Activated CD4-positive, alpha-beta T cell treated with anti-CD3 and anti-CD28 coated beads, Interleukin-2, amount 10 ng/mL, durations not matched to agents 7 days and 5 days (primary cell): ENCODE measurements at regions not wholly inside any gene's neighbourhood (a gene's known extent, or its start where the extent isn't known, plus 50 kb on each side); places are given as distances from the start of the nearest gene placed in this dataset.
"Not testable (repeated sequence)": the region's sequence is repeated elsewhere in the genome, so short reads cannot be mapped to it uniquely, and the experiment has no call there.

Experiments used
- CTCF ChIA-PET: fragments of 350-600 bp; sonication (Branson Sonifier 250); formaldehyde crosslinking; loops from one replicate; lab custom pipeline; 2021; ENCODE audit warnings: antibody characterized with exemption; lab: Charles Lee
- POLR2A ChIA-PET: fragments of 350-600 bp; sonication (Branson Sonifier 250); formaldehyde crosslinking; loops from one replicate; lab custom pipeline; 2021; ENCODE audit warnings: antibody characterized with exemption; lab: Charles Lee
- DNase-seq: peaks from one replicate; pipeline ENCODE4 v3.0.0-alpha.2; 2020
- H3K27ac Mint-ChIP-seq: one replicate; pipeline ENCODE4 v1.8.0; 2021; ENCODE audit warnings: mild to moderate bottlenecking, moderate library complexity, mixed read lengths
- H3K27me3 Mint-ChIP-seq: one replicate; pipeline ENCODE4 v1.8.0; 2021; ENCODE audit warnings: mixed read lengths
- H3K36me3 Mint-ChIP-seq: one replicate; pipeline ENCODE4 v1.8.0; 2021; ENCODE audit warnings: low read depth, mixed read lengths
- H3K4me1 Mint-ChIP-seq: one replicate; pipeline ENCODE4 v1.8.0; 2021; ENCODE audit warnings: mixed read lengths
- H3K4me3 Mint-ChIP-seq: one replicate; pipeline ENCODE4 v1.8.0; 2021; ENCODE audit warnings: mild to moderate bottlenecking, moderate library complexity, mixed read lengths
- H3K9me3 Mint-ChIP-seq: one replicate; pipeline ENCODE4 v1.8.0; 2021; ENCODE audit warnings: mixed read lengths

DNA sequence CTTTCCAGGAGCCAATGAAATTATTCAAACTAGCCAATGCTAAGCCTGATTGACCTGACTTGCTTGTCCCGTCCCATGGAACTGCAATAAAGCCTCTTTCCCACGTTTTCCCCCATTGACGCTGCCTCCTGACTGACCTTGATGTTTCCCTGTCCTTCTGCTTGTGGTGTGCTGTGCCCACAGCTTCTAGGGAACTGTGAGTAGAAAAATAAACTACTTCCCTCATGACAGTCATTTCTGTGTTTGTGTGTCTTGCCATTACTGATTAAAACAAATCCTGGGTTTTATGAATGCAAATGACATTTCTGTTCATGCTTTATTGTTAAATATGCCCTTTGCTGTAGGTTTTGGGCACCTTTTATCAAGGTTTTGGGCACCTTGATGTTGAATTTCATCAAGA lies 91.3 kb upstream of the ABI1 start:
- Mint-ChIP-seq H3K4me1 (no peaks in the 10 kb centered on the region), H3K9me3 (peaks cover 15% of the 10 kb centered on the region), H3K27me3 (peaks cover 17% of the 10 kb centered on the region), H3K36me3 (no peaks in the 10 kb centered on the region), H3K4me3 (no peak overlapping the region), H3K27ac (no peak overlapping the region)
- CTCF ChIA-PET: no interaction called here
- no peak for DNase-seq
- POLR2A ChIA-PET: no interaction called here

DNA sequence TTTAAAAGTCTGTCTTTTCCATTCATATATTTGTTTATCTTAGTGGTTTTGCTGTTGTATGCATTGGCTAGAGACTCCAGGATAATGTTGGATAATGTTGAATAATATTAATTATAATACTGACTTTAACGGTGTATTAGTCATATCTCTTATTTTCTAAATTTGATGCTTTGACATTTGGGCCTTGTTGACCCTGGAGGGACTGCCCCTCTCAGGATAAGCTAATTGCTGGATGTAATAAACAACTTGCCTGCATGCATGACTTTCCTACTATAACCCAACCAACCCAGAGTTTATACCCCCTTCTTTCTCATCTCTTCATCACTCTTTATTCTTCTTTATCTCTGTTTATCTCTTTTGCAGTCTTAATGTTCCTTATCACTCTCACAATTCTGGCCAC lies 90.9 kb upstream of the ABI1 start:
- no peaks in the 10 kb centered on the region for H3K4me1 Mint-ChIP-seq
- peaks cover 15% of the 10 kb centered on the region for H3K9me3 Mint-ChIP-seq
- H3K27me3 Mint-ChIP-seq: peaks cover 19% of the 10 kb centered on the region
- POLR2A ChIA-PET: no interaction called here
- no peaks in the 10 kb centered on the region for H3K36me3 Mint-ChIP-seq
- H3K4me3 Mint-ChIP-seq: no peak overlapping the region
- no peak for DNase-seq
- no peak overlapping the region for H3K27ac Mint-ChIP-seq
- CTCF ChIA-PET: no interaction called here

DNA sequence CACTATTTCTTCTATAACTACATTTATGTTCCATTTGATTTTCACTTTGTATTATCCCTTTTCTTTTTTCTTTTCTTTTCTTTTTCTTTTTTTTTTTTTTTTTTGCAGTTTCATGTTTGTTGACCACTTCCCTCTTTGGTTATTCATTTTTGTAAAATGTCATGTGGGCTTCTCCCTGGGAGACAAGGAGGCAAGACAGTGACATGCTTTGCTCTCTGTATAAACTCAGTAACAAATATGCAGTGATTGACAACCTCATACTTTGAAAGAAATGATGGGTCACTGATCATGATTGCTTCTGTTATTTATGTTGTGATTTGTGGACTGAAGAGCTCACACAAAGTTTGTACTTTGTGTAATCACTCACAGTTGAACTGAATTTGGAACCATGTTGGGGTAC lies 90.2 kb upstream of the ABI1 start:
- H3K4me1 Mint-ChIP-seq: no peaks in the 10 kb centered on the region
- H3K4me3 Mint-ChIP-seq: no peak overlapping the region
- no peaks in the 10 kb centered on the region for H3K36me3 Mint-ChIP-seq
- H3K9me3 Mint-ChIP-seq: peaks cover 15% of the 10 kb centered on the region
- no peak overlapping the region for H3K27ac Mint-ChIP-seq
- ChIA-PET POLR2A (no interaction called here), CTCF (no interaction called here)
- H3K27me3 Mint-ChIP-seq: peaks cover 19% of the 10 kb centered on the region
- no peak for DNase-seq

DNA sequence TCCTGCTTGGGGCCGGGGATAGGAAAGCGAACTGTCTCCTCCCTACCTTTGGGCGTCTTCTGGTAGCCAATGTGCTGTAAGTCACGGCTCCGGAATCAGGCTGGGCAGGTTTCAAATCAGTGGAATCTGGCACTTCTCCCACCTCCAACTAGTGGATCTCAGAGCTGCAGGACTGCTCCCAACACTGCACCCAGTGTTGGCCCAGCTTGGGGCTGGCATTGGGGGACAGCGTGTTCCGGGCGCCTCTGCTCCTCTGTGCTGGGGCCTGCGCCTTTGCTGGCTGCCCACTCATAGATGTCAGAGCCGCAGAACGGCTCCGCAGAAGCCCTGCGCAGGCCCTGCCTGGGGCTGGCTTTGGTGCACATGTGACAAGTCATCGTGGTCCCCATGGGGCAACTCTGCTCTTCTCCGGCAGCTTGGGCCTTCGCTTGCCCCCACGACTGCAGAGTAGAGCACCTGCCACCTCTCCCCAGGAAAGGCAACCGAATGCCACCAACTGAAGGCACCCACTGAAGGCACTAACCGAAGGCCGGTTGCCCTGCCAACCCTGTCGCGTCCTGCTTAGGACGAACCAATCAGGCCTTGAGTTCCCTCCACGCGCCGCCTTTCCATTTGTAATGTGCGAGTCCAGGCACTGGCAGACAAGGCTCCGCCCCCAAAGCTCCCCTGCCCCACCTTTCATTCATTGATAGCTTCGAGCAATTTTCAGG lies 85.5 kb upstream of the ABI1 start:
- Mint-ChIP-seq H3K4me1 (peaks cover 10% of the 10 kb centered on the region), H3K27ac (no peak overlapping the region), H3K36me3 (no peaks in the 10 kb centered on the region), H3K4me3 (no peak overlapping the region), H3K9me3 (peaks cover 9% of the 10 kb centered on the region), H3K27me3 (peaks cover 16% of the 10 kb centered on the region)
- CTCF ChIA-PET: interaction anchor here (0.5 to 0.6 kb wide), 2 partner anchors 26 to 95 kb away, joined by 3 to 4 read pairs; no protein-coding TSS in a partner anchor
- POLR2A ChIA-PET: no interaction called here
- no peak for DNase-seq

DNA sequence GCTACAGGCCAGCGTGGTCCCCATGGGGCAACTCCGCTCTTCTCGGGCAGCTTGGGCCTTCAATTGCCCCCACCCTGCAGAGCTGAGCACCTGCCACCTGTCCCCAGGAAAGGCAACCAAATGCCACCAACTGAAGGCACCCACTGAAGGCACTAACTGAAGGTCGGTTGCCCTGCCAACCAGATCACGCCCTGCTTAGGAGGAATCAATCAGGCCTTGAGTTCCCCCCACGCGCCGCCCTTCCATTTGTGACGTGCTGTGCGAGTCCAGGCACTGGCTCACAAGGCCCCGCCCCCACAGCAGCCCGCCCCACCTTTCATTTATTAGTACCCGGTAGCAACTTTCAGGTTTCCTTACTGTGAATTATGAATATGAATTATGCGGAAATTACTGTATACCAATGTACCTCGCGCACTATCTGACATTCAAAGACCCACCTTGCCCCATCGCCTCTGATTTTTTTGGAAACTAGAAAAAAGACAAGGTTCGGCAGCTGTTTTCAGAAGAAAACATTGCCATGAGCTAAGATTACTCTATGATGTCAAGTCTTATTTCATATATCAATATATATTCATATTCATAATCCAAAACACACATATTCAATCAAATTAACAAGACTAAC lies 83.6 kb upstream of the ABI1 start:
- Mint-ChIP-seq H3K9me3 (no peaks in the 10 kb centered on the region), H3K4me1 (peaks cover 10% of the 10 kb centered on the region), H3K27me3 (peaks cover 10% of the 10 kb centered on the region), H3K36me3 (no peaks in the 10 kb centered on the region), H3K27ac (peak overlapping the region; percentile 33), H3K4me3 (no peak overlapping the region)
- ChIA-PET POLR2A (interaction anchor here (1.0 kb wide), 1 partner anchor 504 kb away, joined by 4 read pairs; no protein-coding TSS in a partner anchor), CTCF (no interaction called here)
- DNase-seq: no peak

DNA sequence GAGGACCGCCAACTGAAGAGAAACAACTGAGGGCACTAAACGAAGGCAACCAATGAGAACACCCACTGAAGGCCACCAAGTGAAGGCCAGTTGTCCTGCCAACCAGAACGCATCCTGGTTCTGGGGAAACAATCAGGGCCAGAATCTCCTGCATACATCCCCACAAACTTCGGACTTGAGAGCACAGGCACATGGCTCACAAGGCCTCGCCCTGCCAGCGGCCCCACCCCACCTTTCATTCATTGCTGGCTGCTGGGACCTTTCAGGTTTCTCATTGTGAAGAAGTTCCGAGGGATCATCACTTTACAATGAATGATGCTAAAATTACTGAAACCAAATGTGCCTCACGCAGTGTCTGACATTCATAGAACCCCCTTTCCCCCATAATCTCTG lies 79.2 kb upstream of the ABI1 start:
- no peak for DNase-seq
- Mint-ChIP-seq H3K4me3 (no peak overlapping the region), H3K27ac (no peak overlapping the region), H3K4me1 (peaks cover 10% of the 10 kb centered on the region), H3K27me3 (no peaks in the 10 kb centered on the region), H3K9me3 (no peaks in the 10 kb centered on the region), H3K36me3 (no peaks in the 10 kb centered on the region)
- POLR2A ChIA-PET: no interaction called here
- CTCF ChIA-PET: no interaction called here

DNA sequence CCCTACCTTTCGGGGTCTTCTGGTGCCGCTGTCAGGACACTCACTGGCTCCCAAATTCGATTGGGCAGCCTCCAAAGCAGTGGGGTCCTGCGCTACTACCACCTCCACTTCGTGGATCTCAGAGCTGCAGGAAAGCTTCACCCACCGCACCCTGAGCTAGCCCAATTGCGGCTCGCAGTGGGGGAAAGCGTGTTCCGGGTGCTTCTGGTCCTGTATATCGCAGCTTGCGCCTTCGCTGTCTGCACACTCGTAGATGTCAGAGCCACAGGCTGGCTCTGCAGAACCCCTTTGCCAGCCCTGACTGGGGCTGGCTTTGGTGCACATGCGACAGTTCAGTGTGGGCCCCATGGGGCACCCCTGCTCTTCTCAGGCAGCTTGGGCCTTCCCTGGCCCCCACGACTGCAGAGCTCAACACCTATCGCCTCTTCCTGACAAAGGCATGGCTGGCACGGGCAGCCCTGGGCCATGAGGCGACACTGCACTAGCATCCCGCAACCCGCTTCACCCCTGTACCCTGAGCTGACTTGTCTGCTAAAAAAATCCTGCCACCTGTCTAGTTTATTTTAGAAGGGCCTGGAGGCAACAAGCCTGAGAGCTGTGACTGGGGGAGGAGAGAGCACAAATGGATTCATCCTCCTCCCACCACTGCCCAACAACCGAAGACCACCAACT lies 78.7 kb upstream of the ABI1 start:
- Mint-ChIP-seq H3K9me3 (no peaks in the 10 kb centered on the region), H3K4me3 (no peak overlapping the region), H3K4me1 (peaks cover 9% of the 10 kb centered on the region), H3K27ac (no peak overlapping the region), H3K36me3 (no peaks in the 10 kb centered on the region), H3K27me3 (no peaks in the 10 kb centered on the region)
- no peak for DNase-seq
- POLR2A ChIA-PET: no interaction called here
- CTCF ChIA-PET: interaction anchor here (0.6 kb wide), 1 partner anchor 72 kb away, joined by 3 read pairs; no protein-coding TSS in a partner anchor

DNA sequence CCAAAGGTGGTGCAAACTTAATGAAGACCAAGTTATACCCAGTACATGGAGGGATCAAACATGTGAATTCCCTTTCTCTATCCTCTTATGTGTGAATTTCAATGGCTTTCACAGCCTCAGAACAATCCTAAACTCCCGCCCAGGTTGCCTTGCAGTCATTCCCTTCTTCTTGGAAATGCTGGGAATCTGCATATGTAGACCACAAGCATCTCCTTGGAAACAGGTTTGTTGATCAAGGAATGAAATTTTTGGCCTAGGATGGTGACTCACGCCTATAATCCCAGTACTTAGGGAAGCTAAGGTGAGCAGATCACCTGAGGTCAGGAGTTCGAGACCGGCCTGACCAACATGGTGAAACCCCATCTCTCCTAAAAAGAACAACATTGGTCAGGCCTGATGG lies 77.8 kb upstream of the ABI1 start:
- POLR2A ChIA-PET: no interaction called here

DNA sequence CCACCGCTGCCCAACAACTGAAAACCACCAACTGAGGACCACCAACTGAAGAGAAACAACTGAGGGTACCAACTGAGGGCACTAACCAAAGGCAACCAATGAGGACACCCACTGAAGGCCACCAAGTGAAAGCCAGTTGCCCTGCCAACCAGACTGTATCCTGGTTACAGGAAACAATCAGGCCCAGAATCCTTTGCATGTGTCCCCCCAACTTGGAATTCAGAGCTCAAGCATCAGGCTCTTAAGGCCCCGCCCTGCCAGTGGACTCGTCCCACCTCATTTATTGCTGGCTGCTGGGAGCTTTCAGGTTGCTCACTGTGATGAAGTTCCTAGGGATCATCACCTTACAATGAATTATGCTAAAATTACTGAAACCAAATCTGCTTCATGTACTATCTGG lies 76.6 kb upstream of the ABI1 start:
- no peak overlapping the region for H3K4me3 Mint-ChIP-seq
- H3K36me3 Mint-ChIP-seq: no peaks in the 10 kb centered on the region
- H3K27ac Mint-ChIP-seq: no peak overlapping the region
- peaks cover 8% of the 10 kb centered on the region for H3K4me1 Mint-ChIP-seq
- H3K27me3 Mint-ChIP-seq: no peaks in the 10 kb centered on the region
- H3K9me3 Mint-ChIP-seq: no peaks in the 10 kb centered on the region
- DNase-seq: no peak
- POLR2A ChIA-PET: no interaction called here
- CTCF ChIA-PET: no interaction called here

More for the DNA sequence above, 77.8 kb upstream of the ABI1 start:
- no peak for DNase-seq
- no peaks in the 10 kb centered on the region for H3K9me3 Mint-ChIP-seq
- CTCF ChIA-PET: no interaction called here
- H3K4me3 Mint-ChIP-seq: no peak overlapping the region
- no peak overlapping the region for H3K27ac Mint-ChIP-seq
- no peaks in the 10 kb centered on the region for H3K36me3 Mint-ChIP-seq
- H3K4me1 Mint-ChIP-seq: peaks cover 8% of the 10 kb centered on the region
- no peaks in the 10 kb centered on the region for H3K27me3 Mint-ChIP-seq

DNA sequence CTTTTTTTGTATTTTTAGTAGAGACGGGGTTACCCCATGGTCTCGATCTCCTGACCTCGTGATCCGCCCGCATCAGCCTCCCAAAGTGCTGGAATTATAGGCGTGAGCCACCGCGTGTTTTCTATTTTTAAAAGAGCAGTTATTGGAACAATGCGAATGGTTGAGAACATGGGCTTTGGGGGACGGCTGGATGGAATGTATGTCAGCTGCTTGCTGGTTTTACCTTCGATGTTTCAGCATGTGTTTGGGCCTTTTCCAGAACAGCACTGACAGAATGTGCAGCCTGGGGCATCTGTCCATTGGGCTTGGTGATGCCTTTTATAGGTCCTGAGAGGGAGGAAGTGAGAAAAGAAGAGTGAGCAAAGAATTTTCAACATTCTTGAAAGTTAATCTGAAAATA lies 73.4 kb upstream of the ABI1 start:
- H3K27ac Mint-ChIP-seq, H3K4me3 Mint-ChIP-seq, DNase-seq, POLR2A ChIA-PET, H3K4me1 Mint-ChIP-seq, H3K27me3 Mint-ChIP-seq, H3K36me3 Mint-ChIP-seq, H3K9me3 Mint-ChIP-seq: not testable (repeated sequence)
- CTCF ChIA-PET: interaction anchor here (0.6 kb wide), 1 partner anchor 109 kb away, joined by 3 read pairs; no protein-coding TSS in a partner anchor

DNA sequence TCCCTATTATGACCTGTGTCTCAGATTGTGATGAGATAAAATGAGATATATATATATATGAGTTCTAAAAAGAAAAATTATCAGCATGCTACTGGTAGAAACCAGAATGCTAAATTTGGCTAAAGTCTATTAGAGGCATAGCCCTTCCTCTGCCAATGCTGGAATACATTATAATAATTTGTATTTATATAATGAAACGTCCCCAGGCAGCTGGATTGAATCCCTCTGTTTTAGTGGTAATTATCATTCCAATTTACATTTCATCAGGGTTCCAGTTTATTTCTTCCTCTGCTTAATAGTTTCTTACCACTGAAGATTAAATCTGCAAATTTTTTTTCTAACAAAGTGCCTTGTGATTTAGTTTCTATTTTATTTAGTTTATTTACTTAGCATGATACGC lies 71.8 kb upstream of the ABI1 start:
- Mint-ChIP-seq H3K4me1 (peaks cover 4% of the 10 kb centered on the region), H3K9me3 (no peaks in the 10 kb centered on the region), H3K36me3 (no peaks in the 10 kb centered on the region), H3K27me3 (peaks cover 12% of the 10 kb centered on the region), H3K27ac (no peak overlapping the region), H3K4me3 (no peak overlapping the region)
- ChIA-PET CTCF (no interaction called here), POLR2A (no interaction called here)
- no peak for DNase-seq

DNA sequence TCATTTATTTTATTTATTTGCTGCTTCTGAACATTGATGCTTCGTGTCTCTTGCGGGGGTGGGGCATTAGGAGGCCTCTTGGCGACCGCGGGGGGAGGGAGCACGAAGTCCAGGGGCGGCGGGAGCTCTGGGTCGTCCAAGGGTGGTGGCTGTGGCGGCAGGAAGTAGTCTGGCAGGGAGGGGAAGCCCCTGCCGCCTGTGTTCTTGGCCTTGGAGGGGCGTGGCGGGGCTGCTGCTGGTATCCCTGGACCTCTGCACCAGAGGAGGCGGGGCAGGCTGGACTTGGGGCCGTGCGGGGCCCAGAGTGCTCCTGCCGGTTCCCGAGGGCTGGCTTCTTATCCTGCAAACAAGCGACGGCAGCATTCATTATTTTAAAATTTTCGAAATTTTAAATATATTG lies 70.5 kb upstream of the ABI1 start:
- H3K4me1 Mint-ChIP-seq: peaks cover 4% of the 10 kb centered on the region
- peak; percentile 8 for DNase-seq
- no peak overlapping the region for H3K27ac Mint-ChIP-seq
- ChIA-PET POLR2A (no interaction called here), CTCF (no interaction called here)
- no peaks in the 10 kb centered on the region for H3K36me3 Mint-ChIP-seq
- H3K9me3 Mint-ChIP-seq: no peaks in the 10 kb centered on the region
- peaks cover 18% of the 10 kb centered on the region for H3K27me3 Mint-ChIP-seq
- H3K4me3 Mint-ChIP-seq: no peak overlapping the region

DNA sequence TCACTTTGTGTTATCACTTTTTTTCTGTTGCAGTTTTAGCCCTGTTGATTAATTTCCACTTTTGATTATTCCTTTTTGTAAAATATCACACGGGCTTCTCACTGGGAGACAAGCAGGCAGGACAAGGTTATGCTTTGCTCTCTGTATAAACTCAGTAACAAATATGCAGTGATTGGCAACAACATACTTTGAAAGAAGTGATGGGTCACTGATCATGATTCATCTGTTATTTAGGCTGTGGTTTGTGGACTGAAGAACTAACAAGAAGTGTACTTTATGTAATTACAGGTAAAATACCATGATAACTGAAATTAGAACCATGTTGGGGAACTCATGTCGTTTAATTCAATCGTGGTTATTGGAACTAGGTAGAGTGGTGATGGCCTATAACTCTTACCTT lies 62.1 kb upstream of the ABI1 start:
- H3K27ac Mint-ChIP-seq, H3K9me3 Mint-ChIP-seq, H3K4me3 Mint-ChIP-seq, H3K4me1 Mint-ChIP-seq, DNase-seq, H3K36me3 Mint-ChIP-seq, POLR2A ChIA-PET, CTCF ChIA-PET: not testable (repeated sequence)
- peaks cover 18% of the 10 kb centered on the region for H3K27me3 Mint-ChIP-seq
